ENCODE measurements at regions not wholly inside any gene's neighbourhood (a gene's known extent, or its start where the extent isn't known, plus 50 kb on each side); places are given as distances from the start of the nearest gene placed in this dataset.
"Not testable (repeated sequence)": the region's sequence is repeated elsewhere in the genome, so short reads cannot be mapped to it uniquely, and the experiment has no call there.

DNA sequence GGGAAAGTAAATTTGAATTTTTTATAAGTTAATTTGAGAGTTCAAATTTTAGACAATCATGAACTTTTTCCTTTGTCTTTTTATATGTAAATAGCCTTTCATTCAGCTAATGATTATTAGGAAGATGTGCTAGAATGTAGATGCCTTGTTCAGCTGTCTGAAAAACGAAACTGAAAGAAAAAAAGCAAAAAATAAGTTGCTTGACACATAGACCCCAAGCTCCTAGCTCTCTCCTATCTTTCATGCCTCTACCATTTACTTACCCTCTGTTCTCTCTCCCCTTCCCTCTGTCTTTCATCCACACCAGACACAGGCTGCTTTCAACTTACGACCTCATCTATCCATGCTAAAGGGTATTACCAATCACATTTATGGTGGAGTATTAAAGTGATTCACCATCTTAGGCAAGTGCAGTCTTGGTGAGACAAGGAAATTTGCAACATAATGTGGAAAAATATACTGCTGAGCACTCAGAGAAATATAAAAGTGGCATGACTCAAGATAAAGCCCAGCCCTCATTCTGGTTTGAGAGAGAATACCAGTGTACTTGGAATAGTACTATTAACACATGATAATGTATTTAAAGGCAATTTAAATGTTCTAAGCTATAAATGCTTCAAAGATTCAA lies 425.6 kb downstream of the SUCLG1 start:
- no peak for DNase-seq

DNA sequence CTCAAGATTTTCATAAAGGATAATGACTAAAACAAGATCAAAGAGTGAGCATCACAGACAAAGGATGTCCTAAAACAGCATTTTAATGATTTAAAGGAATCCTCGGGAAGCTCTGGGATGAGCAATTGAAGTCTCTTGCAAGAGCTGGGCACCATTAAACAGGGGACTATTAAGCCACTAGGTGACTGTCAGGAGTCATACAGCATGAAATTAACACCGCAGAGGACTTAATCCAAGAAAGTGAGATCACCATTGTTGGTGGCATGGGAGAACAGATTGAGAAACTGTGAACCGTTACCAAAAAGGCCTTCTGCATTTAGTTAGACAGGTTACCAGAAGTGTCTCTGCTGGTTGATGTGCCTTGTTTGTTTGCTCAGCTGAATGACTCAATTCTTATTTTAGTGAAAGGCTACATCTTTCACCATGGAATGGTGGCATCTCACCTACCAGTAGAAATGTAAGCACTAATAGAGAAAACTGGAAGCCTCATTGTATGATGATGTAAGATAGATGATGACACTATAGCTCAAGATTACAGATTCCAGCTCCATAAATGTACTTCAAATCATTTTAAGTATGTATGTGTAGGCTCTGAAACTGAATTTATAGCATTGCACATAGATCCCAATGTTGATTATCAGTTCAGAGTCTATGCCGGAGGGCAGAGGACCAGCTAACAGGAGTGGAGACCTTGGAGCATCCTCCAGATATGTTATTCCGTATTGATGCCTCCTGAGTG lies 427.6 kb downstream of the SUCLG1 start:
- DNase-seq = no peak

DNA sequence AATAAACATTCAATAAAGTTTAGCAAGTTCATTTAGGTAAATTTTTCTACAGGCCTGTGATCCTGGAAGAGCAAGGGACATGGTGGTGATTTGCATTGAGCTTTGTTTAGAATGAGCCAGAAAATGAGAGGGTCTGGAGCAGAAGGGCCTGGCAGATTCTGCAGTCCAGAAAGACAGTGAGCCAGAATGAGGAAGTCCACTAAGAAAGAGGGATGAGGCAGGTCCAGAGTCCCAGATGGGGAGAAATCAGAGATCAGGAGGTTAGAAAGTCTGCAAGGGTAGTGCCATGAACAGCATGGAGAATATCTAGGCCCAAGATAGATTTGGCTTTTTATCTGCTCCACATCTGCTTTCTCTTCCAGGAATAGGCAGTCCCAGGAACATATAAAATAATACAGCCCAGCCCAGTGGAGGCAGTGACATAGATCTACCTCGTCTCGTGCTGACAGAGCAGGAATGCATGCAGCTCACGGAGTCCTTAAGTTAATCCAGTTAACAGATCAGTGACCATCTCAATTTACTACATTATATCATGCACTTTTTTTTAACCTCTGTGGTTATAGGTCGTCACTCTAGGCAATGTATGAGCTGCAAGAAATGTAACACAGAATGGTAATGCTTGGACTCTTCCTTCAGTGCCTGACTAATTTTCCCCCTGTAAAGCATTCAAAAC lies 429.0 kb downstream of the SUCLG1 start:
- no peak for DNase-seq

DNA sequence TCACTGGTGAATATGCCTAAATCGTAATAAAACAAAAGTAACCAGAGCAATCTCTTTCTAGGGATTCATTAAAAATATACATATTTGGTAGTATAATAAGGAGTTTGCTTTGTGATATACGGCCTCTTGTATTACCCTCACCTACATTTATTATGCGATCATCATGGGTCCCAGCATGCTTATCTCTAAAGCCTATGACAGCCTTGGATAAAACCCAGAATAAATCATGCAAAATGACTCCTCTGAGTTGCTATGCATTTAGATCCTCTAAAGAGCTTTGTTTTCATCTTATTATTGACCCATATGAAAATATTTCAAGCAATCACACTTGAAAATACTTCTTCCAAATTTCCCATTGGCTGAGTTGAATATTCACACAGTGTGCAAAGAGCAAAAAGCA lies 432.3 kb downstream of the SUCLG1 start:
- DNase-seq = no peak

DNA sequence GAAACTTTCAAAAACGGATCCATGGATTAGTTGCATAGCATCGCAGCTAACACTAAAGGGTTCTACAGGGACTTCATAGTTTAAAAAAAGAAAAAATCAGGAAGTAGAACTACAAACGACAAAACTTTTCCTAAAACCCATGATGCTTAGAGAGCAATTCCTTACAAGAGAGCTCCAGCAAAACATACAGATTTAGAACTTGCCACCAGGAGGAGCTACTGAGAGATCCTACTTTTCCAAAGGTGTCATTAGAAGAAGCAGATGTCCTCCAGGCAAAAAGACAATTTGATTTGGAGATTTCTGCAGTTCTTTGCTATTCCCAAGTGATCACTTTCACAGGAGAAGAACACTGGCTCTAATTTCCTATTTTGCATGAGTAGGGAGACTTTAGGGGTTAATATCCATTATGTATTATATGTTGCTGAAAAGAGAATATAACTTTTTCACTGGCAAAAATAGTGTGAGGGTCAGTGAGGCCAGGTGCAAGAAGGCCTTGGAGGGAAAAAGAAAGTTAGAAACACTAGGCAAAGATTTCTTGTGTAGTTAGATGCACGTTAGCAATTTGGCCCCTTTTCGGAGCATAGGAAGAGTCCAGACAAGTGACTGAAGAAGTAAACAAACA lies 436.2 kb downstream of the SUCLG1 start:
- DNase-seq = peak; percentile 9

DNA sequence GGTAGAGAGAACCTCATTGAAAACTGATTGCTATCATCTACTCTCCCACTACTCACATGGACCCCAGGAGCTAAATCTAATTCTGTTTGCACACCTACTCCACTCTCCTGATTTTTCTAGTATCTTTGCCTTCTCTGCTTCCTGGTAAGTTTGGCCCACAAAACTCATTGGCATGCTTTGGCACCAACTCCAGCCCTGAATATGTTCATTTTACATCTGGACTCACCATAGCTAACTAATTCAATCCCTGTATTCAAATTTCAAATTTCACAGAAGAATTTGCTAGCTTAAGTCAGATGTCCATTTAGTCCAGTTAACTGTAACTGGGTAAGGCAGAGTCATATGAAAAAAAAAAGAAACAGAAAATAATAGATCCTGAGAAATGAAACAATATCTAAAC lies 442.1 kb downstream of the SUCLG1 start:
- DNase-seq = no peak

DNA sequence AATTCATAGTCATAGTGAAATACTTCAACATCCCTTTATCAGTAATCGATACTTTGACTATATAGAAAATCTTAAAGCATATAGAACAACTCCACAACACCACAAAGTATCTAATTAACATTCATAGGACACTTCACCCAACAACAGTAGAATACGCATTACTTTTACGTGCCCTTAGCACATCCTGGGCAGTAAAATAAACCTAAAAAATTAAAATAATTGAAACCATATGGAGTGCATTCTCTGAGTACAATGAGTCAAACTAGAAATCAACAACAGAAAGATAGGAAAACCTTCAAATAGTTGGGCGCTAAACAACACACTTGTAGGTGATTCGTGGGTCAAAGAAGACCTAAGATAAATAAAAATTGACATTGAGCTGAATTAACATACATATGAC lies 442.9 kb downstream of the SUCLG1 start:
- DNase-seq = no peak

DNA sequence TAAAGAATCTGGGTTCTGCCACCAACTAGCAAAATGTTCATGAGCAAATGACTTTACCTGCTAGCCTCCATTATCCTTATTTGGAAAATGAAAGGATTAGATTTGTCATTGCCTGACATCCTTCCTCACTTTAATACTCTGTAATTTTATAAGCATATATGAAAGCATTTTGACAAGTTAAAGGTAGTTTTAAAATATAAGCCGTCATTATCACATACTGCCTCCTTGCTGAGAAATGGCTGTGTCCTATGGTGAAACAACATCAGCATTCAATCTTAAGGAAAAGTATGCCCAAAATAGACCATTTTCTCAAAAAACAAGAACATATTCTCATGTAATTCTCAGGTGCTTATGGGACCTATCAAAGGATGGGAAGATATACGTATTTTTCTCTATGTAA lies 461.2 kb downstream of the SUCLG1 start:
- DNase-seq = no peak

DNA sequence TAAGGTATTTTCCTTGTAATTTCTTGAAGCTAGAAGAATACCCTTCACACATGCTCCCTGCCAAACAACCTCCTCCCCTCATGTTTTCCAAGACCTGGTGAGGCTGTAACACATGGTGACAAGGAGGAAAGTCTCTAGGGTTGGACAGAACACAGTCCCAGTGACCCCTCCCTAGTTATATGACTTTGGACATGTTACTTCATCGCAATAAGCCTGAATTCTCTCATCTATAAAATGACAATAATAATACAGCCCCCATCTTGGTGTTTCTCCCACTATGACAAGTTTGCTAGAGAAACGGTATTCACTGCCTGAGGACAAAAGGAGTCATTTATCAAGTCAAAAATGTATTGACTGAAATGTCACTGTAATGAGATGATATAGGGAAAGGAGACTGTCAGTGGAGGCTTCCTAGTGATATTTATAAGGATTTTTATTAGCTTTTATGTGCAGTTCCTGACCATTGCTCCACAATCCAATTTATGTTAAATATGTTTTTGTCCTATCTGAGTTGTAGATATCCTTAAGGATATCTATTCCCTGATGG lies 464.4 kb downstream of the SUCLG1 start:
- DNase-seq = no peak

DNA sequence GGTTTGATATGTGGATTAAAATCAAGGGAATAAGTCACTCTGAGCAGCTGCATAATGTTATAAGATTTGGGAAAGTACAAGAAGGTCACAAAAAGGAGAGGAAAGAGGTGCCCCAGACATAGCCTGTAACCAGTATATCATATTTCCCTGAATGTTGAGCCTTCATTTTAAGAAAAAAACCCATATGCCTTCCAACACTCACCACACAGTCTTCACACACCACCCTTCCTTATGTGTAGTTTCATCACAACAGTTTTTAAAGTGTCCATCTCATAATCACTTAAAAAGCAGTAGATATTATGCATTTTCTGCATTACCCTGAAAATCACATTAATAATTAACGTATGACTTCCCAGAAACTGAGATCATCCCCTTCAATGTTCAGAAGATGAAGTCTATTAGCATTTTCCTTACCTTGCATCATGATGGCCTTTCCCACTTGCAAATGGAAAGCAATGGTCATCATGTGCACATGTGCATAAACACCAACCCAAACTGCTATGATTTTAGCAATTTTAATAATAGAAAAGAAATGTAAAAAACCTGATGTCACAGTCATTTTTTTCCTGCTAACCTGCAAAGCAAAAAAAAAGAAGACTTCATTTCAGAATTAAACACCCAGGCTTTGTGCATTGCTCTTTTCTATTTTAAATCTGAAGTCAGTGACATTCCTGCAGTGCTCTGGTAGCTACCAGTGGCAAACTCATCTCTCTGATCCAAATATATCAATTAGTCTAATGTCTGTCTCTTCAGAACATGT lies 465.0 kb downstream of the SUCLG1 start:
- no peak for DNase-seq

DNA sequence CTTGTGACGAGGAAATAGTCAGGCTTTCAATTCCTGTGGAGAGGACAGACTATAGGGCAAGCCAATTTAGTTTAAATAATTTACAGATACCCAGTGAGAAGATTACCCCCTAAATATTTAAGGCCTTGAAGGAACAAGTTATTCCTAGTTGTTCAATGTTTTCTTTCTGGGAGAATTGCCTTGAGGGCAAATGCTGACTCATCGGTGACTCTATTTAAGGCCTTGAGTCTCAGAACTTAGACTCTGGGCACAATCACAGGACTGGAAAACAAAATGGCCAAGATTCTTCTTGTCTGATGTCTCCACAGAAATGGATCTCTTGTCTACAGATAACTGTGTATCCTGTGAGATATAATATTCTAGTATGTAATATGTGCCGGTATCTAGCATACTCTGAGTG lies 467.1 kb downstream of the SUCLG1 start:
- DNase-seq = no peak

DNA sequence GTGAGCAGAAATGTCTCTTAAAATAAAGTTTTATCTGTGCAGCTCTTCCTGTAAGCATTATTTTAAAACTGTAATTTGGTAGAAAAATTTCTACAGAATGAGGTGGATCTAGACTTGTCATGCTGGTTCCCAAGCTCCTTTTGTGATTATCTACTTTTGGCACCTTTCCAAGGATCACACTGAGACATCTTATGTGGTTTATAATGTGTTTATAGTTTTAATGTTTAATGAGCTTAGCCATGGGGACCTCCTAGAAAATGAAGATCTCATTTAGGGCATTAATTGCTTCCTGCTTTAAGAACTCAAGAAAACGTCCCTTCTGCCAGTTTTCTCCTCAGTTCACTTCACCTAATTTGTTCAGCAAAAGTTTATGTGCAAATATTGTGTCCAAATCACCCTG lies 468.4 kb downstream of the SUCLG1 start:
- no peak for DNase-seq

DNA sequence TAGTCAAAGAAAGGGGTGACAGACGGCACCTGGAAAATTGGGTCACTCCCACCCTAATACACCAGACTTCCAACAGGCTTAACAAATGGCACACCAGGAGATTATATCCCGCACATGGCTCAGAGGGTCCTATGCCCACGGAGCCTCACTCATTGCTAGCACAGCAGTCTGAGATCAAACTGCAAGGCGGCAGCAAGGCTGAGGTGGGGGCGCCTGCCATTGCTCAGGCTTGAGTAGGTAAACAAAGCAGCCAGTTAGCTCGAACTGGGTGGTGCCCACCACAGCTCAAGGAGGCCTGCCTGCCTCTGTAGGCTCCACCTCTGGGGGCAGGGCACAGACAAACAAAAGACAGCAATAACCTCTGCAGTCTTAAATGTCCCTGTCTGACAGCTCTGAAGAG lies 482.5 kb downstream of the SUCLG1 start:
- DNase-seq = not testable (repeated sequence)

DNA sequence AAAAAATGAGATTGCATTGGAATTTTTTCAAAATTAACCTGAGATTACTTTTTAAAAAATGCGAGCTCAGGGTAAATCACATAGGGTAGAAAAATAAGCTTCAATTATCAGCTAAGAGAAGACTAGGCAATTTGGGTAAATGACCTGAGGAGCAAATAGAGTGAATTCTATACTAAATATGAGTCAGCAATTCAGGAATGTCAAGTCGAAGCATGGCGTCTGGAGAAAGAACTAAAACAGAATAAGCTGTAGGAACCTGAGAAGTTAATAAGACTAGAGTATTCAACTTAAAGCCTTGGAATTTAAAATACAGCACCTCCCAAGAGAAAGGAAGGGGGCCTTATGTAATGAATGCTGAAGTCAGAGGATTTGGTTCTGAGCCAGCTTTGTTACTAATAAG lies 487.0 kb downstream of the SUCLG1 start:
- no peak for DNase-seq

DNA sequence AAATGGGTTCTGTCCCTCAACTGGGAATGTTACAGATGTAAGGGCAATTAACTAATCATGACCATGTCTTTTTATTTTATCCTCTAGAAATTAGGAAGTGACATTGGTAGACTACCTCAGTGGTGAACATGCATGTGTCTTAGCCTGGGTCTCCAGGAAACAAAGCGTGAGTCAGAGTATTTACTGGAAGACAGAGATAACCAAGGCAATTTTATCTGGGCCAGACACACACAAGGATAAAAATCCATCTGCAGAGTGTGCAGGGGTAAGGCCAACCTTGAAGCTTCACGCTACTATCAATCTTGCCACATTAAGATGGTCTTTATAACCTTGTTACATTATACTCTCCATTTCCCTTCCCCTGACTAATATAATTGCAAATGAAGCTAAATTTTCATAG lies 487.5 kb downstream of the SUCLG1 start:
- DNase-seq = no peak

DNA sequence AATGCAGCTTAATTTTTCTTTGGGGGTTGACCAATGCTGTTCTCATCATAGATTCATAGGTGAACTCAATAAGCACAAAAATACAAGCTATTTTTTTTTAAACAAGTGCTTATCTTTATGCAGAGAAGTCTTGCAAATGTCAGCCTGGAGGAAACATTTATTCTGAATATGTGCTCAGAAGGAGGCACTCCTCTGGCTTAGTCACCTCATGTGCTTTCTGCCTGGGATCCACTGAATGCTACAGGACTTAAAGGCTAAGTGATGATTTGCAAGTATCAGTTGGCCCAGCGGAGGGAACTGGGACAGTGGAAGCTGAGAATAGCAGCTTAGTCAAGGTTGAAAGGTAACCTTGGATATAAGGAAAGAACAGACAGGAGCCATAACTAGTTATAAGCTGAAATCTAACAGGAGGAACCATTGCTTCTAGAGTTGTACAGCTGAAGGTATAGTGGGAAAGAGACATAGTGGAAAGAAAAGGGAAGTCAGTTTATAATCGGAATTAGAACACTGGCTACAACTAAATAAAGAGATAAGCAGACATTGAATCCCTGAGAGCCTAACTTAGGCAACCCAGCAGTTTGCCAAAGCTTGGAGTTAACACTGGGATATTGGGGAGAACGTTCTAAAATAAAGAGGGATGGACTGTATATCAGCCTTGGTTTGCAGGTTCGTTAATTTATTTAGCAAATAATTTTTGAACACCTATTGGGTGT lies 488.7 kb downstream of the SUCLG1 start:
- DNase-seq = no peak

DNA sequence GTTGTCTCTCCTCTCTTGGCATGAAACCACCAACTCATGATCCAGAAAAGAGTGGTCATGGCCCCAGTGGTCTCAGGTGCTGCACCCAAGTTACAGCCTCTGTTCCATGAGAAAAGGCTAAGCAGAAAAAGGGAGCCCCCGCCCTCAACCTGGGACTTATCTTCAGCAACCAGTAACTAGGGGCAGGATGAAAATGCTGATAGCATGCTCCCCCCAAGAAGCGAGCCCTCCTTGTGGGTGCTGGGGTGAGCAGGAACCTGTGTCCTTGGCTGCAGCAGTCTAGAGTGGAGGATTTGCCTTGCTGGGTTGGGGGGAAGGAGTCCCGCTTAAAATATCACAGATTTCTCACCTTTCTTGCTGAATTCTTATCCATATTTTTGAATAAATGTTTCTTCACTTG lies 490.0 kb downstream of the SUCLG1 start:
- no peak for DNase-seq

DNA sequence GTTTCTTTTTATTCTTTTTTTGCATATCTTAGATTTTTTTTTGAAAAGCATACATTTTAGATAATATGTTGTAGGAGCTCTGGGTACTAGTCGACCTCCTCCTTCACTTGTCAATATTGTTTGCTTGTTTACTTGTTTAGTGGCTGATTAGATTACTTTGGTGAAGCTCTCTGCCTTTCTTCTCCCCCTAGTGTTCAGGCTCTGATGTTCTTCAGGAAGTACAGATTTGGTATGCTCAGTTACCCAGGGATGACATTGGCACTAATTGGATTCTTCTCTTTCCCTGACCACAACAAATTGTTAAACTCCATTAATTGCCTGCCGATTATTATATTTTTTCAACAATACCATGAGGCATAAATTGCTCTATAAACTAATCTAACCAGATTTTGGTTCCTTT lies 491.2 kb downstream of the SUCLG1 start:
- no peak for DNase-seq

DNA sequence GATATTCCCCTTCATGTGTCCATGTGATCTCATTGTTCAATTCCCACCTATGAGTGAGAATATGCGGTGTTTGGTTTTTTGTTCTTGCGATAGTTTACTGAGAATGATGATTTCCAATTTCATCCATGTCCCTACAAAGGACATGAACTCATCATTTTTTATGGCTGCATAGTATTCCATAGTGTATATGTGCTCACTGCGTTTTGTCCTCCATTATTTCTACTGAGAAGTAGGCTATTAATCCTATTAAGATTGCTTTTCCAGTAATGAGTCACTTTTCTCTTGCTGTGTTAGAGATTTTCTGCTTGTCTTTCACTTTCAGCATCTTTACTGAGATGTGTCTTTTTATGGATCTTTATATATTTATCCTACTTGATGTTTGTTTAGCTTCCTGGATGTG lies 492.1 kb downstream of the SUCLG1 start:
- not testable (repeated sequence) for DNase-seq

DNA sequence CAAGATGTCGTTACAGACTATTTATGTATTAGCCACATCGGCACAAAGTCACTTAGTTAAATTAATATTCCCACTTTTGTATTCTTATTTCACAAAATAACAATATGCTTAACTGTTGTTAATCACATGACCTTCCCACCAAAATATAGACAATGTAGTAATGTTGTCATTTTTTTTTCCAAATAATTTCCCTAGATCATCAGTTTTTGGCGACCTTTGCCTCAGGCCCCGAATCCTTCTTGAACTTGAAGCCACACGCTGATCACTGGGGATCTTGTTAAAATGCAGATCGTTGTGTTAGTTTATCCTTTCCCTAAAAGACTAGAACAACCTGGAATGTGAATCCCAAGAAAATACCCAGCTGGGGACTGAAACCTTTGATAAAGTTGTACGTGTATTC lies 497.6 kb downstream of the SUCLG1 start:
- DNase-seq = no peak

DNA sequence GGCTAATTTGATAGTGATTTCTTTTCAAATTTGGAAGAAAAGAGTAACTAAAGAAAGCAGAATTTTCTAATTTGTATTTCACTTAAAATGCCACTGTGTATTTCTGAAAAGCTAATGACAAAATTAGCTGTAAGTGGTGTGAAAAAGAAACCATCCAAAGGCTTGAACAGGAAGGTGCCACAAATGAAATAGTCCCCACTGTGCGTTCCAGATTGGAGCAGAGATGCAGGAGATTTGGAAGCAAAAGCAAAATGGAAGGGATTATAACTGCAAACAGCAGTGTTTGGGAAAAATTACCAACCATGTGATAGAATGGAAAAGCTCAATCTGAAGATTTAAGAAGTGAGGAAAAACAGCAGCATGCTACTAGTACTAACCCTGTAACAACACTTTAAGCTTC lies 498.7 kb downstream of the SUCLG1 start:
- no peak for DNase-seq

DNA sequence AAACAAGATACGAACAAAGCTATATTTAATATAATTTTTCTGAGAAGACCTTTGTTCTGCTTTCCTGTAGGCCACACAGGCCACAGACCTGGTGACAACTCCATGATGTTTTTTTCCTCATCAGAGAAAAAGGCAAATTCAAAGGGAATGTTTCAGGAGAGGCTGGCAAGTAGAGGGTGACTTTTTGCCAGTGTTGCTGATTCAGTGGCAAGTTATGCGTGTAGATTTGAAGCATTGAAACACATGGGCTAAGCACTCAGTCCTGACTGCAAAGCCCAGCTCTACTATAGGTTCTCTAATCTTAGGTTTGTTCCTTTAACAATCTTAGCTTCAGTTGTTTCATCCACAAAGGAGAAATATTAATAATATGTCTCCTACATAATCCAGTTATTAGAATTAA lies 499.8 kb downstream of the SUCLG1 start:
- DNase-seq = no peak
